AG09319 (cell line): ENCODE measurements at regions not wholly inside any gene's neighbourhood (a gene's known extent, or its start where the extent isn't known, plus 50 kb on each side); places are given as distances from the start of the nearest gene placed in this dataset.

ENCODE experiments used
- DNase-seq: peaks from one replicate; pipeline ENCODE4 v3.0.0-alpha.2; 2010; ENCODE audit warnings: low read depth; ENCODE audit errors: extremely low read depth
- CTCF ChIP-seq: IDR thresholded peaks from 2 replicates; pipeline ENCODE4 v1.5.1; 2011; ENCODE audit warnings: low read depth, mild to moderate bottlenecking, inconsistent platforms, low read length, moderate library complexity

- no peak for TF ChIP-seq CTCF
- DNase-seq = no peak
These were observed 1126.4 kb upstream of the FLRT2 start for GRCh38 chr14:84403585-84403984.

GRCh38 chr14:84404246-84404645 lies 1125.7 kb upstream of the FLRT2 start:
- TF ChIP-seq CTCF = no peak
- DNase-seq = no peak

- DNase-seq = no peak
- TF ChIP-seq CTCF = no peak
These were observed 1120.5 kb upstream of the FLRT2 start for GRCh38 chr14:84409435-84409834.

- TF ChIP-seq CTCF = no peak
- DNase-seq = no peak
These were observed 1119.6 kb upstream of the FLRT2 start for GRCh38 chr14:84410344-84410743.

- DNase-seq = no peak
- TF ChIP-seq CTCF = no peak
These were observed 1109.7 kb upstream of the FLRT2 start for GRCh38 chr14:84420221-84420620.

GRCh38 chr14:84421621-84422020 lies 1108.3 kb upstream of the FLRT2 start:
- TF ChIP-seq CTCF = no peak
- DNase-seq = no peak

GRCh38 chr14:84425968-84426367 lies 1104.0 kb upstream of the FLRT2 start:
- TF ChIP-seq CTCF = no peak
- no peak for DNase-seq
